GM19035 (cell line): ENCODE measurements at regions not wholly inside any gene's neighbourhood (a gene's known extent, or its start where the extent isn't known, plus 50 kb on each side); places are given as distances from the start of the nearest gene placed in this dataset.

Experiments used
- ATAC-seq: cut with Tn5 transposase; IDR thresholded peaks from one replicate; pipeline ENCODE4 v1.9.1; 2021; ENCODE audit not compliant: unreplicated experiment

DNA sequence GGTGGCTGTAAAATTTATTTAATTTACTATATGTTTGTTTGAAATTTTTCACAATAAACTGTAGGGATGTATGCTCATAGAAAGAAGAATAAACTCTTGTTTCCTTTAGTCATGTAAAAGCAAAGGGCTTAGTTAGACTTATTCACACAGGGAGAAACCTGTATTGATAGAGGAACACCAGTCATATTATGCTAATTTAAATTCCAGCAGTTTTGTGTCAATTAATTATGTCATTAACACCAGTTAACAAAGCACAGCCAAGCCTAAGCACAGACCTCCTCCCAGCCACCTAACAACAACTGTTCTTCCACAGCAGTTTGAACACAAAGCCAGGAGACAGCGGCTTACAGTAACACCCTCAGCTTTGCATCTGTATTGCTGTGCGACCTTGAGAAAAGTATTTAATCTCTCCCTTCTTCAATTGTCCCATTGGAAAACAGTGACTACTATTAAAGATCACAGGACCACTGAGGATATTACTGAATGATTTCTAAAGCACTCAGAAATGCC, 260.8 kb upstream of the RRP15 start:
- no peak for ATAC-seq

DNA sequence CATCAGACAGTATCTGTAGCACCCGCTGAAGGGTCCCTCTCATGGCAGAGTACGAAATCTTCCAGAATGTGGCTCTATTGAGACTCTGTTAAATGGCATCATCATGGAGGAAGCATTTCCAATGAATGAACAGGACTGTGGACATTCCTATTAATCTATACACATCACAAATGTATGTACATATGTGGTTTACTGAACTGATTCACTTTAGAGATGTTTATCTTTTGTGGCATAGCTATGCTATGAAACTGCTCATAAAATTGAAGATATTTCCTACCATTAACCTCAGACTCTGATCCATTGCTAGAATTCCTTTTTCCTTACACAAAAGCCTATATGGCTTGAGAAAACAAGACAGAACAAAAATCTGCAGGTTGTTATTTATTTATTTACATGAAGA, 259.6 kb upstream of the RRP15 start:
- ATAC-seq = no peak

GRCh38 chr1:218027152-218027551, 257.9 kb upstream of the RRP15 start:
- ATAC-seq = no peak

DNA sequence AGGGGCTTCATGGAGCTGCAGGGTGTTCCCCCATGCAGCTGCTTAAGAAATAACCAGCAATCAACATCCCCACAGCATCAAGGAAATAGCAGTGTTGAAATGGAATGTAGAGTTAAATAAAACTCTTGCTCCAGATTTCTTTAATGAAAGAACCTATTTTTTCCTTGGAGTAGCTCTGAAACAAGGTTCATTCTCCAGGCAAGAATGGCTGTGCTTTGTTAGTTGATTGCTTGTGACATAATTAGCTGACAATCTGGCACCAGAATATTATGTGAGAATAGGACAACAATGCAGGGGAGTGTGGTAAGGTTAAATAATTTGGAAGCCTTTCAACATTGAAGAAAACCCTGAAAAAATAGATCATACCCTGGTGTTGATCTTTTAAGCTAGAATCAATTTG, 254.2 kb upstream of the RRP15 start:
- ATAC-seq = no peak

- no peak for ATAC-seq
Observed at GRCh38 chr1:218031901-218032300, 253.2 kb upstream of the RRP15 start.

DNA sequence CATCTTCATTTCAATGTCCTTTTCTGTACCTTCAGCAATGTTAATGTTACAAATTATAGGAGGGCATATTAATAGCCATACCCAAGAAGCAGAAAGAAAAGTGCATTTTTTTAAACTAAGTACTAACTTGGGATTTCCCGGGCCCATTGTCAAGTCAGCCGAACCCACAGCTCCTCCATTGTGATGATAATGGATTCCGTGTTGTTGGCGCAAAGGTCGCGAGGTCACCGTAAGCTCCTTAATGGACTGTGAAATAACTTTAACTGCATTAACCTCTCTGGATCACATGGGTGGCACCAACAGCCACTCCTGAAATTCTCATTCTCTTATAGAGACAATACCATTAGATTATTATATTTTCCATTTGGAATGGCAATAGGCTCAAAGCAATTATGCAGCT, 250.6 kb upstream of the RRP15 start:
- ATAC-seq = no peak

DNA sequence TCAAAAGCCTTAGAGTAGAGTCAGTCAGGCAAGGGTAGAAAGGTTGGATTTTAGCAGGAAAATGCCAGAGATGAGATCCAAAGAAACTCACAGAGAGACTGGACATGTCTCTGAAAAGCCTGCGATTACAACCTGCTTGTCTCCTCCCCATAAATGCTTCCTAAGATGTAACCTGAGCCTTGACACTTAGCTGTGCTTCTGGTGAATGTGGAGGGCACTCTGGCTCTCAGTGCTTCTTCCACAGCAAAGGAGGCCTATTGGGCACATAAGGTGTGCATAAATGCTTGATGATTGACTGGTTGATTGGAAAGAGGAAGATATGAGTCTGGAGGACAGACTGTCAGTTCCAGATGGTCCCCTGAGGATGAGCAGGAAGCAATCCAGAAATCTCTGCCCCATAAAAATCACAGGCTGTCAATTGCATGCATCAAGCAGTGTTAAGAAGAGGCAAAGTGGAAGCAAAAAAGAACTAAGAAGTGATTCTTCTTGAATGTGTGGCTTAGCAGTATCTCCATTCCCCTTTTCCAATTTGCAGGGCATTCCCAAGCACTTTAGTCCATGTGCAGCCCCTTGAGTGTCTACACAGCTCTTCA, 236.2 kb upstream of the RRP15 start:
- ATAC-seq = no peak

- ATAC-seq = no peak
Observed at GRCh38 chr1:218049641-218050040, 235.5 kb upstream of the RRP15 start.

GRCh38 chr1:218058730-218059129, 226.4 kb upstream of the RRP15 start:
- ATAC-seq = no peak

DNA sequence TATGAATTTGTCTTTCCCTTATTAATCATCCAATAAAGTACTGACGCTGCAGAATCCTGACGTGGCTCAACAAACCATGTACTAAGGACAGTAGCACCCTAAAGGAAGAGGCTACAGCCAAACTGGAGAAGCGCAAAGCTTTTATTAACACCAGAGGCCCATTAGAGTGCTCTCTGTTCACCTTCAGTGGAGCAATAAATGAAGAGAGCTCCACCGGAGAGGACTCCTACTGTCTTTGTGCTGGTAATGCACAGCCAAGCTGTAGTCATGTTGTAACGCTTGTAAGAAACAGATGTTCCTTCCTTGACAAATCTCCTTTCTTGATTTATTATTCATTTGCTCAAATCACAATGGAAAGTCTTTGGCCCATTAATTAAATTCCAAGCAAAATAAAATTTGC, 220.7 kb upstream of the RRP15 start:
- ATAC-seq = no peak

GRCh38 chr1:218066332-218066731, 218.8 kb upstream of the RRP15 start:
- ATAC-seq = no peak

- no peak for ATAC-seq
Observed at GRCh38 chr1:218068241-218068640, 216.9 kb upstream of the RRP15 start.

- ATAC-seq = no peak
Observed at GRCh38 chr1:218069180-218069579, 215.9 kb upstream of the RRP15 start.

GRCh38 chr1:218073062-218073461, 212.0 kb upstream of the RRP15 start:
- ATAC-seq = no peak

DNA sequence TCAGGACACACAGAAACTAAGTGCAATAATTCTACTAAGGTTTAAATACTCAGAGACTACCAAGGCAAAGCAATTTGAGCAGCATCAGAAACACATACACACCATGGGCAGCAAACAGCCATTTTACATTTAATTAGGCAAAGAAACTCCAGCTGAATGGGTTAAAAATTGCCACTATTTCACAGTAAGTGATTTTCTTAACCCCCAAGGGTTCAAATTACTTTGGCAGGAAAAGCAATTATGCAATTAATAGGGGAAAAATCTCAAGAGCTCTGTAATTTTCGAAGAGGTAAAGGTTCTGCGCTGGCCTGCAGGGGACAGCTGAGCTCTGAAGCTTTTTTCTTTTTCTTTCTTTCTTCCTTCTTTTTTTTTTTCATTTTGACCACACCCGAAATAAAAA, 206.2 kb upstream of the RRP15 start:
- no peak for ATAC-seq

DNA sequence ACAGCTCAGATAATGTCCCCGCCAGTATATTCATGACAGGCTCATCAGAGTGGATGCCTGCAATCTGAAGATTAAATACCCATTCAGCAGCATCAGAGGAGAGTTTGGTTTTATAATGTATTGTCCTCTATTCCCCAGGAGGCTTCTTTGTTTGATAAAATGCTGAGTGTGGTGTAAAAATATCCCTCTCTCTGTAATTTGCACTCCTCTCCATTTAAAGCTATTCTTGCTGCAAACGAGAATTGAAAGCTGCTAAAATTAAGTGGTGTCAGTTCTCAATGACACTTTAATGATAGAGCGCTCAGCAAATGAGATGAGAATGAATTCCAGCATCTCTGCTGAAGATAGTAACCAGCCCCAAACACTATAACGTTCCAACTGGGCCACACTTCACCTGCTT, 205.7 kb upstream of the RRP15 start:
- no peak for ATAC-seq

DNA sequence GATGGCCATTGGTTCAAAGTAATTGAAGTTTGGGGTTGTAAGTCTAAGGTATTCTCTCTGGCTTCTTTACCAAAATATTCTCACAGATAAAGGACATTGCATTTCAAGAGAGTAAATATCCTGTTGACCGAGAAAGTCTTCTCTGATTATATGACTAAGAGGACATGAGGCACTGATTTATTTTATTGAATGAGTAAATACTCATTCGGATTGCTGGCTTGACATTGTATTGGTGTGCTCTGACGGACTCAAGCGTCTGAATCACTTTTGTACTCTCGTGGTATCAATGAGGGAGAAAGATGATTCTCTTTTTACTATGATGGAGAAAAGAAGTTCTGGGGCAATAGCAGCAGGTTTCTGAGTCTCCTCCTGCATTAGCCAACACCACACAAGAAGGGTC, 205.3 kb upstream of the RRP15 start:
- no peak for ATAC-seq

- ATAC-seq = no peak
Observed at GRCh38 chr1:218080863-218081262, 204.2 kb upstream of the RRP15 start.

GRCh38 chr1:218081358-218081757, 203.7 kb upstream of the RRP15 start:
- ATAC-seq = no peak

DNA sequence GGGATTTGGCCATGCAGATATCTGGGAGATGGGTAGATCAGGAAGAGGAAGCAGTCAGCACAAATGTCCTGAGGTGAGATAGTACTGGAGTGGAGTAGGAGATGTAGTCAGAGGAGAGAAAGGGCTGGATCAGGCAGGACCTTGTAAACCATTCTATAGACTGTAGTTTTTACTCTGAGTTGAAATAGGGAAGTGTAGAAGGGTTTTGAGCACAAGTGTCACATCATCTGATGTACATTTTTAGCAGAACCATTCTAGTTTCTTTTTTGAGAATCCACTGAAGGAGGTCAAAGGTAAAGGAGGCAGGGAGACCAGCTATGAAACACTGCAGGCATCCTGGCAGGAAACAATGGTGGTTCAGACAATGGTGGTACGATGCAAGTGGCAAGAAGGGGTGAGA, 194.6 kb upstream of the RRP15 start:
- ATAC-seq = no peak

GRCh38 chr1:218101409-218101808, 183.7 kb upstream of the RRP15 start:
- ATAC-seq = no peak

- no peak for ATAC-seq
Observed at GRCh38 chr1:218108034-218108433, 177.1 kb upstream of the RRP15 start.

GRCh38 chr1:218112862-218113261, 172.2 kb upstream of the RRP15 start:
- ATAC-seq = no peak
